NOMO-1 (cell line): ENCODE measurements at regions not wholly inside any gene's neighbourhood (a gene's known extent, or its start where the extent isn't known, plus 50 kb on each side); places are given as distances from the start of the nearest gene placed in this dataset.

Source experiments
- DNase-seq, 2 experiments: peaks; one replicate each; lab custom pipeline; 2025; ENCODE audit not compliant: unreplicated experiment in 2 of 2; lab: John Stamatoyannopoulos, UW

GRCh38 chr16:85334718-85335583 is 222.7 kb upstream of the CIBAR2 start:
- DNase-seq: no peak

DNA sequence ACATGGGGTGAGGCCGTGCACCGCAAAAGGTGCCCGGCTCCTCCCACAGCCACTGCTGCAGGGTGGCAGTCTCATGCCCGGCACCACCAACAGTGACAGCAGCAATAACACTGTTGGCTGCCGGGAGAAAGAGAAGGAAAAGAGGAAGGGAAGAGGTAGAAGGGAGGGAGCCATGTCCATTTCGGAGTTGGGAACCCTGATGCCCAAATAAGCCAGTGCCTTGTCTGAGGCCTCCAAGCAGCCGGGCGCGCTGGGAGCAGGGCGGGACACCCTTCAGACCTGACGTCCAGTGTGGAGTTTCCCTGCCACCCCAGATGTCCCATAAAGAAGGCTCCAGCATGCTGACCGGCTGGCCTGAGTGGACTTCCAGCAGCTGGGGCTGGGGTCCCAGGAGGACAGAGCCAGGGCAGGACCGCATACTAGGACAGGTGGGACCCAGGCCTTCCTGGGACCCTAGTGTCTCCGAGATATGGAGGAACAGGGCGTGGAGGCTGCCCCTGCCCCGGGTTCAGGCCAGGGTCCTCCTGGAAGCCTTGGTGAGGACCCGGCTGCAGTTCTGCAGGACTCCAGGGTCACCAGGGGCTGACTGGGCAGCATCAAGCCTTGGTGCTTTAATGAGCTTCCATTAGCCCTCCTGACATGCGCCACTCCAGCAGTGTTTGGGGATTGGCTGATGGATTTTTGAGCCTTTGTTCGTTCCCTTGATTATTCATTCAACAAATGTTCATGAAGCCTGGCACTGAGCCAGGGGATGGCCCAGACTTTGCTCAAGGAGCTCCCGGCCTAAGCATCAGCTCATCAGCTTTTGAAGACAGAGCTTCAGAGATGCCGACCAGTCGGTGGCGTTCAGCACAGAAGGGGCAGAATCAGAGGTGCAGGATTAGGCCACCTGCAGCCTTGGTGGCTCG is 223.6 kb upstream of the CIBAR2 start:
- no peak for DNase-seq

DNA sequence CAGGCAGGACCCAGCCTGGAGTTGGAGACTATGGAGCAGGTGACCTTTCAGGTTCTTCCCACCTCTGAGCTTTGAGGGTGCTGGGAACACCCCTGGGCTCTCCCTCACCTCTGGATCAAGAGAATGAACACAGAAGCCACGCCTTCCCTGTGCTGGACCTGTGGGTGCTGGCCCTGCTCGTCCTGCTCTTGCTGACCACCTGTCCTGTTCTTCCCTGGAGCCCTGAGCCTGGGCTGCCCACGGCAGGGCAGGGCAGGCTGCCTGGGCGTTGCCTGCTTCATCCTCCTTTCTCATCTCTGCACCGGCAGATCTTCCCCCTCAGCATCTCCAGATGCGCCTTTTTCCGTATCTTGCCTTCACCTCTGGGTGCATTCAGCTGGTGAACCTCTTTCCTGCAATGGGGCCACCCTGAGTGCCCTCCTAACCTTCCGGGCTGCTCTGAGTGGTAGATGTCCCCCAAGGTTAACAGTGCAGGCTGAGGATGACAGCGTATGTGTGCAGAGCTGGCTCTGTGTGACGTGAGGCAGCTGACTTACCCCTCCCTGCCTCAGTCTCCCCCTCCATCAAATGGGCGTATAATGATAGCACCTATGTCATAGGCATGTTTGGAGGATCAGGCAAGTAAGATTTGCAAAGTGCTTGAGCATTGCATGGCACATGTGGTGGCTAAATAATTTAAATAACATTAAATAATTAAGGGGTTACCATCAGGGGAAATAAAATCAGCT is 225.8 kb upstream of the CIBAR2 start:
- no peak for DNase-seq

DNA sequence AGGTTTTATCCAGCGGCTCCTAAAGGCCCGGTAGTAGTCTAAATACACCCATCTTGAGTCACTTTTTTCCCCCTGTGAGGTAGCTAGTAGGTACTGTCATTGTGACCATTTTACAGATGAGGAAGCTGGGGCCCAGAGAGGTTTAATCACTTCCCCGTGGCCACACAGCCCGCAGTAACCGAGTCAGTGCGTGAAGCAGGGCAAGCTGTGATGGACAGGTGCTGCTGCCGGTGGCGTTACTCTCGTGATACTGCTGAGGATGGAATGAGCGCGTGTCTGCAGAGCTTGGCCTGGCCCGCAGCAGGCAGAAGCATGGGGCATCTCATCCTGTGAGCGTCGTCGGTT is 226.3 kb upstream of the CIBAR2 start:
- no peak for DNase-seq

DNA sequence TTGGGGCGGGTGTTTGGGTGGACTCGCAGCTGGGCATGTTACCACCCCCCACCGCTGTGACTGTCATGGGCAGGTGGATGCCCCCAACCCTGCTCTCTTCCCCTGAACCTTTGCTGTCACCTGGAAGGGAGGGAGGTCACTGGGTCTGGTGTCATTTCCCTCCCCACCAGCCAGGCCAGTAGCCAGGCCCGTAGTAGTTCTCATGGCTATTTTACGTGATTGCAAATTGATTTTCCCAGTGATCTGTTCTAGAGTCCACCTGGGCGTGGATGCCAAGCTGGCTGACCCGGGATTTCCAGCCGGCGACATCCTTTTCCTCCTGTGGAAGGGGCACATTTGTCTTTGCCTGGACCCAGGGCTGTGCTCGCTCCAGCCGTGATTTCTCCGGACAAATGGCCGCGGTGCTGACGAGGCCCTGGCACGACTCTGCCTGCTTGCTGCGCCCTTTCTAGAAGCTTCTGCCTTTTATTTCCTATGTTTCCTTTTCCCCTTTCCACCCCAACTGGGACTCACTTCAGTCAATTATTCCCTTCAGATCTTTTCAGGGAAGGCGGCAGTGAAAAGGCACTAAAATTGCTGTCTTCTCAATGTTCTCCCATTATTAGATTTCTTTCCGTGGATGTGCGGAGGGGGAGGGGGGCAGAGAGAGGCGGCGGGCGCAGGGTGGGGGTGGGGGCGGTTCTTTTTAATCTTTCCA is 226.9 kb upstream of the CIBAR2 start:
- DNase-seq: no peak

DNA sequence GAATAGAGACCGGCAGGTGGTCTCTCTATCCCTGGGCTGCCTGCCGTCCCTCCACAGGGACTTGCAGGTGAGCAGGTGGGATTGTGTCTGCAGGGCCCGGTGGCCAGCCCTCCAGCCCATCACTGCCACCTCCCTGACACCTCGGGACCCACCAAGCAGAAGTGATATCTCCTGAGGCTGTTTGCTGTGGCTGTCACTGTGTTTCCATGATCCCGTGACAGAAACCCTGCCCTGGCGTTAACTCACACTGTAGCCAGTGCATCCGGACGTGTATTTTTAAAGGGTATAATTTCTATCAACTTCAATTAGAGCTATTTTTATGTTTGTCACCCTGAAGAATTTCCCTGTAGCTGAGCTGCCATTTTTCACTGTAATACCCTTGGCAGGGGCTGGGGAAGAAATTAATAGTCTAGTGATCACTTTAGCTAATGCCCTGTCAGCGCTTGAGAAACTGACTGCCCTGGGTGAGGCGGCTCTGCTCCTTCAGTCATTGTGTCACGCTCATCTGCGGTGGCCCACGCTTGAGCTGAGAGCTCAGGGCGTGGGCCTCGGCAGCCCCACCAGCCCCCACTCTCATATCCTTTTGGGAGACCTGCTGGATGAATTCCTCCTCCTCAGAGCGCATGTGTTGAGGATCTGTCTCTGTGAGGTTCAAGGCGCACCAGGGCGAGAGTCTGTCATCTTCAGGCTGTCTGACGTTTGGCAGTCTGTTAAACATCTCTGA is 229.9 kb upstream of the CIBAR2 start:
- no peak for DNase-seq

- DNase-seq: no peak
These were observed 232.3 kb upstream of the CIBAR2 start for GRCh38 chr16:85344502-85345128.

DNA sequence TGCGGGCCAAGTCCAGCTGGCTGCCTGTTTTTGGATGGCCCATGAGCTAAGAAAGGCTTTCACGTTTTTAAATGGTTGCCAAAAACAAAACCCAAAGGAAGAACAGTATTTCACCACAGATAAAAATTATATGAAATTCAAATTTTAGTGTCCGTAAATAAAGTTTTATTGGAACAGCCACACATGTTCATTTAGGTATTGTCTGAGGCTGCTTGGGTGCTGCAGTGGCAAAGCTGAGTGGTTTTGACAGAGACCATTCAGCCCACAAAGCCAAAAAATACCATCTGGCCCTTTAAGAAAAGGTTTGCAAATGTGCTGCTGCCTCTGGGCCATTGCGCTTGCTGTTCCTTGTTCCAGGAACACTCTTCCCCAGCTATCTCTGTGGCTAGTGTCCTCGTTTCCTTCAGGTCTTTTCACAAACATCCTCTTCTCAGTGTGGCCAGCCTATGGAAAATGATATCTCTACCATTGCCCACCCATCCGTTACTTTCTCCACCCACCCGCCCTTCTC is 232.9 kb upstream of the CIBAR2 start:
- DNase-seq: no peak

DNA sequence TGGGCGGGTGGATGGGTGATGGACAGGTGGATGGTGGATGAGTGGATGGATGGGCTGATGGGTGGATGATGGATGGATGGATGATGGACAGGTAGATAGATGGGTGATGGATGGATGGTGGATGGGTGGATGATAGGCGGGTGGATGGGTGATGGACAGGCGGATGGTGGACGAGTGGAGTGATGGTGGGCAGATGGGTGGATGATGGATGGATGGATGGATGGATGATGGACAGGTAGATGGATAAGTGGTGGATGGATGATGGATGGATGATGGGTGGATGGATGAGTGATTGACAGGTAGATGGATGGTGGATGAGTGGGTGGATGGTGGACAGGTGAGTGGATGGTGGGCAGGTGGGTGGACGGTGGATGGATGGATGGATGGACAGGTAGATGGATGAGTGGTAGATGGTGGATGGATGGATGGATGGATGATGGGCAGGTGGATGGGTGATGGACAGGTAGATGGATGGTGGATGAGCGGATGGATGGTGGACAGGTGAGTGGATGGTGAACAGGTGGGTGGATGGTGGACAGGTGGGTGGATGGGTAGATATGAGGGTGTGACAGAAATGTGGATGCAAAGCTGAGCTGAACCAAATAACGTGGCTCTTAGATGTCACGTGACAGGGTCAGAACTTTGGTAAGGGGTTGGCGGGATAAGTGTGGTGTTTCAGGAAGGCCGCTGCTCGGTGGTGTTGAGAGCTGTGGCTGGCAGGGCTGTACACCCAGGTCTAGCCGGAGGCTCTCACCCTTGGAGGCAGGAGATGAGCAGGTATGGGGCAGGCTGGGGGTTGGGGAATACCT is 234.3 kb upstream of the CIBAR2 start:
- no peak for DNase-seq

- DNase-seq: no peak
These were observed 234.9 kb upstream of the CIBAR2 start for GRCh38 chr16:85347213-85347591.

- DNase-seq: no peak
These were observed 236.0 kb upstream of the CIBAR2 start for GRCh38 chr16:85348065-85348840.

- no peak for DNase-seq
These were observed 236.7 kb upstream of the CIBAR2 start for GRCh38 chr16:85348911-85349334.

DNA sequence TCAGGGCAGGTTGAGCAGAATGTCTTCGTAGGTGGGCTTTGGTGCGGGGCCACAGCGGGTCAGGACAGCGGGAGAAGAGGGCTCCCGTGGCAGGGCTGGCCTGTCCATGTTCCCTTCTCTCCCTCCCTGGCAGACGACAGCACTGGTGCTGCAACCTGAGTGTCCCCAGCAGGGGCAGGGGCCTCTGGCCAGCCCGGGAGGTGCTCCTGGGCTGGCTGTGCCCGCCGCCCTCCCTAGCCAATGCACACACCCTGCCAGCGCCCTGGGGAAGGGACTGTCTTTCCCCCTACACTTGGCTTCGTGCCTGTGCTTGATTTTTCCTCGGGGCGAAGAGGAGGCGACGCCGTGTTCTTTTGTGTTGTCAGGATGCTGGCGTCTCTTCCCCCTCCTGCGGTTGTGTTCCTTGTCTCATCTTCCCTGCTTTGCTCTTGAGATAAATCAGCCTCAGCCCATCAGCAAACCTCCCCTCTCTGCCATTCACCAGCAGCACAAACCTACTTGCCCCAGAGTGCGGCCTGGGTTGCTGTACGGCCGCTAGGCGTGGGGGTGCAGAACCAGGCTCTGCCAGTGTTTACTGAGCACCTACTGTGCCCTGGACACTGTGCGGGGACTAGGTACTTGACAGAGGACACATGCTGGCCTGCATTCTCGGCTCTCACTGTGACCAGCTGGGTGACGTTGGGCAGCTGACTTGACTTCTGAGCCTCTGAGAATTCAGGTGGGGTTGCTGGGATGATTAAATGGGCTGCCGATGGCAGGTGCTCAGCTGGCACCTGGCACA is 237.3 kb upstream of the CIBAR2 start:
- no peak for DNase-seq

- no peak for DNase-seq
These were observed 238.0 kb upstream of the CIBAR2 start for GRCh38 chr16:85350146-85350728.

- DNase-seq: no peak
These were observed 238.7 kb upstream of the CIBAR2 start for GRCh38 chr16:85350973-85351372.

DNA sequence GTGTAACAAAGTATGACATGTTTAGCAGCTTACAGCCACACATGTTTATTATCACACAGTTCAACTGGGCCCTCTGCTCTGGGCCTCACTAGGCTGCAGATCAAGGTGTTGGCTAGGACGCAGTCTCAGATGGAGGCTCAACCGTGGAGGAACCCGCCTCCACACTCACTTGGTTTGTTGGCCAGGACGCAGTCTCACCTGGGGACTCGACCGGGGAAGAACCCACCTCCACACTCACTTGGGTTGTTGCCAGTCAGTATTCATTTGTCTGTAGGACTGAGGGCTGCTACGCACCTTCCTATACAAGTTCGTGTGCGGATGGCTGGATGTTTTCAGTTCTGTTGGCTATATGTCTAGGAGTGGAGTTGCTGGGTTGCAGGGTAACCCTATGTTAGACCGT is 240.7 kb upstream of the CIBAR2 start:
- no peak for DNase-seq
